HG02973 (cell line): ENCODE measurements at regions not wholly inside any gene's neighbourhood (a gene's known extent, or its start where the extent isn't known, plus 50 kb on each side); places are given as distances from the start of the nearest gene placed in this dataset.
"Not testable (repeated sequence)": the region's sequence is repeated elsewhere in the genome, so short reads cannot be mapped to it uniquely, and the experiment has no call there.

Experiments
- ATAC-seq: cut with Tn5 transposase; IDR thresholded peaks from one replicate; pipeline ENCODE4 v1.9.1; 2021; ENCODE audit warnings: moderate library complexity; ENCODE audit not compliant: unreplicated experiment

DNA sequence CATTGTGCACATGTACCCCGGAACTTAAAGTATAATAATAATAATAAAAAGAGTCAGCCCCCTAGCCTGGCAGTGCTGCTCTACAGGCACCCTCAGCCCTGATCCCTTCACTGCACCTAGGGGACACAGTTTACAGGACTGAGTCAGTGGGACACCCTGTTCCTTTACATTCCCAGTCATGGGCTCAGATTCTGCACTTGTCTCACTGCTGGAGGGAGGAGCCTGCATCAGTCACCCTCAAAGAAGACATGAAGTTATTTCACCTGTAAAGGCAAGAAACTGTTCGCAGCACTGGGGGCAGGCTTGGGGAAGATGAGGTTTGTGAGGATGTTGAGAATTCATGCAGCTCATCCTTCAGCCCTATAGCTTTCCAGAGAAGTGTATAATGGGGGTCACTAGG is 50.7 kb upstream of the VPREB1 start:
- no peak for ATAC-seq

- ATAC-seq = not testable (repeated sequence)
Observed at GRCh38 chr22:22193462-22193861, 51.1 kb upstream of the VPREB1 start.

- not testable (repeated sequence) for ATAC-seq
Observed at GRCh38 chr22:22193006-22193405, 51.6 kb upstream of the VPREB1 start.

DNA sequence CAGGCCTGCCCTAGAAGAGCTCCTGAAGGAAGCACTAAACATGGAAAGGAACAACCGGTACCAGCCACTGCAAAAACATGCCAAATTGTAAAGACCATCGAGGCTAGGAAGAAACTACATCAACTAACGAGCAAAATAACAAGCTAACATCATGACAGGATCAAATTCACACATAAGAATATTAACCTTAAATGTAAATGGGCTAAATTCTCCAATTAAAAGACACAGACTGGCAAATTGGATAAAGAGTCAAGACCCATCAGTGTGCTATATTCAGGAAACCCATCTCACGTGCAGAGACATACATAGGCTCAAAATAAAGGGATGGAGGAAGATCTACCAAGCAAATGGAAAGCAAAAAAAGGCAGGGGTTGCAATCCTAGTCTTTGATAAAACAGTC is 54.8 kb upstream of the VPREB1 start:
- ATAC-seq = not testable (repeated sequence)

DNA sequence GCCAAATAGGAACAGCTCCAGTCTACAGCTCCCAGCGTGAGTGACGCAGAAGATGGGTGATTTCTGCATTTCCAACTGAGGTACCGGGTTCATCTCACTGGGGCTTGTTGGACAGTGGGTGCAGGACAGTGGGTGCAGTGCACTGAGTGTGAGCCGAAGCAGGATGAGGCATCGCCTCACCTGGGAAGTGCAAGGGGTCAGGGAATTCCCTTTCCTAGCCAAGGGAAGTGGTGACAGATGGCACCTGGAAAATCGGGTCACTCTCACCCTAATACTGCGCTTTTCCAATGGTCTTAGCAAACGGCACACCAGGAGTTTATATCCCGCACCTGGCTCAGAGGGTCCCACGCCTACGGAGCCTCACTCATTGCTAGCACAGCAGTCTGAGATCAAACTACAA is 56.7 kb upstream of the VPREB1 start:
- not testable (repeated sequence) for ATAC-seq

DNA sequence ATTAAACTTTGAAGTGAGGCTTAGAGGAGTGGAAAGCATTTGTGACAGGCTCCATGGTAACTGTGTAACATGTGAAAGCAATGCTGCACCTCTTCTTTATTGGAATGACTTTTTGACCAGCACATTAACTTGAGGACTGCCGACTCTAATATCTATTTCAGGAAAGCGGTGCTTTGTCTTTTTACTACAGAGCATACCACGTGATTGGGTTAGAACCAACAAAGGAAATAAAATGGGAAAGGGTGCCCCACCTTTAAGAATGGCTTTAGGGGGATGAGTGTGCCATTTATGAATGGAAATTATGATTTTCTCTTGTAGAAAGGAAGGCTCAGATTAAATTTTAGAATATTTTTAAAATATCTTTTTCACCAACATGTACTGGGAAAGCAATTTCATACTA is 57.3 kb upstream of the VPREB1 start:
- ATAC-seq = no peak

- ATAC-seq = no peak
Observed at GRCh38 chr22:22185844-22186499, 58.6 kb upstream of the VPREB1 start.

GRCh38 chr22:22185217-22185616 is 59.4 kb upstream of the VPREB1 start:
- ATAC-seq = no peak

GRCh38 chr22:22184277-22184807 is 60.2 kb upstream of the VPREB1 start:
- no peak for ATAC-seq

DNA sequence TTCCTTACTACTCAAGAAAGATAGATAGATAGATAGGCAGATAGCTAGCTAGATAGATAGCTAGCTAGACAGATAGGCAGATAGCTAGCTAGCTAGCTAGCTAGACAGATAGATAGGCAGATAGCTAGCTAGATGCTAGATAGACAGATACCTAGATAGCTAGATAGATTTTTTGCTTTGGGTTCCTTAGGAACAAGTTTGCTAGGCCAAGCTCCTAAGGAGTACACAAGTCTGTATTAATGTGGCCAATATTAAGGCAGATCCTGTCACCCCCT is 61.7 kb upstream of the VPREB1 start:
- no peak for ATAC-seq

- no peak for ATAC-seq
Observed at GRCh38 chr22:22182218-22182989, 62.2 kb upstream of the VPREB1 start.

- no peak for ATAC-seq
Observed at GRCh38 chr22:22181341-22181850, 63.2 kb upstream of the VPREB1 start.

DNA sequence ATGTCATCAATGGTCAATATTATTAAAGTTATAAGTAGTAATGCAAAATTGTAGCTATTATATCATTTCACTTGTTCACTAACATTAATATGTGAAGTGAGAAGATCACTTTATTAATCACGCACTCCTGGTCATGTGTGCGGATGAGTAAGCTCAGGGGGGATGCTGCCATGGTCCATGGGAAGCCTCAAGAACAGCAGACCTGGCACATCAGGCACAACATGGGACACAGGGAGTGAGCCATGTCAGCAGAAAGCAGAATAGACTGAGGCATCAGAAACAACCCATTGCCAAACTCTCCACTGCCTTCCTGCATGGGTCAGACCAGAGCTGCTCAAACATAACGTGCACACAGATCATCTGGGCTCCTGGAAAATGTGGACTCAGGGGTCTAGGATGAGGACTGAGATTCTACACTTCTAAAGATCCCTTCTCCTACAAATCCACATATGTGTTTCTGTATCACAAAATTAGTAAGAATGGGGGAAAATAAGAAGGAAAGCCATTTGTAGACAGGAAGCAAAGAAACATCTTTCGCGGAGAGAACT is 63.8 kb upstream of the VPREB1 start:
- no peak for ATAC-seq

- no peak for ATAC-seq
Observed at GRCh38 chr22:22179858-22180257, 64.7 kb upstream of the VPREB1 start.

DNA sequence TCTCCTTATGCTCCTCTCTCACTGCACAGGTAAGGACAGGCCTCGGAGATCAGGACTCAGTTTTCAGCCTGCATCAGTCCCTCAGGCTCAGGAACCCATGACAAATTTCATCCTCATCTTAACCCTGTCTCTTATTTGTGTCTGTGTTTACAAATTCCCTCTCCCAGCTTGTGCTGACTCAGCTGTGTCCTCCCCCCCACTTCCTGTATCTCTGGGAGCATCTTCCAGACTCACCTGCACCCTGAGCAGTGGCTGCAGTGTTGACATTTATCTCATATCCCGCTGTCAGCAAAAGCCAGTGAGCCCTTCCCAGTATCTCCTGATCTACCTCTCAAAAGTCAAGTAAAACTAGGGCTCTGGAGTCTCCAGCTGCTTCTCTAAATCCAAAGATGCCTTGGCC is 65.6 kb upstream of the VPREB1 start:
- no peak for ATAC-seq

DNA sequence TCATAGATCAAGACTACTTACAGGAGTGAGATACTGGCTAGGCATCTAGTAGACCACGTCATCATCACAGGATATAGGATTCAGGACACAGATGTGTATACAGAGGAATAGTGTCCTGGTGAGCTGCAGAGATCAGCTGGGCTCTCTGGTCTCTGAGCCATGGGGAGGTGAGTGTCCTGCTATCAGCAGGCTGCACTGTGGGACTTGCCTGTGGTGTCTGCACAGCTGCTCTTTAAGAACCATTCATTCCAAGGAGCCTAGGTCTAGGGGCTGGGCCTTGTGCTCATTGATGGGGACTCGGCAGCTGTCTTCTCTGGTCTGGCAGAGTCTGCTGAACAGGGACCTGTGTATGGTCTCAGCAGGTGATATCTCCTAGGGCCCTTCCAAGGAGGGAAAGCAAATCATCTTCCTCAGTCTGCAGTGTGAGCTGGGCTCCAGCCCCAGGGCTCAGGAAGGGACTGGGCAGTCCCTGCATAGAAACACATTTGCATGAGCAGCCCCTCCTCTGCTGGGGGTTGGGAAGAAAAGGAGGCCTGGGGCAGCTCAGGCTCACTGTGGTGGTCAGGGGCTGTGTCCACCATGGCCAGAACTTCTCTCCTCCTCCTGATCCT is 66.1 kb upstream of the VPREB1 start:
- ATAC-seq = no peak

- no peak for ATAC-seq
Observed at GRCh38 chr22:22176929-22177616, 67.5 kb upstream of the VPREB1 start.

GRCh38 chr22:22172896-22173628 is 71.5 kb upstream of the VPREB1 start:
- ATAC-seq = not testable (repeated sequence)

GRCh38 chr22:22171357-22172218 is 73.0 kb upstream of the VPREB1 start:
- no peak for ATAC-seq
